ENCODE measurements at regions not wholly inside any gene's neighbourhood (a gene's known extent, or its start where the extent isn't known, plus 50 kb on each side); places are given as distances from the start of the nearest gene placed in this dataset.

- WGBS (ENCODE audit: insufficient coverage), result 82% methylated on average over 7 of the region's 8 CpGs
- Mint-ChIP-seq H3K9me3 (no peaks in the 10 kb centered on the region), H3K4me1 (peaks cover 8 to 23% (median 11%) of the 10 kb centered on the region in 3 donors), H3K4me3 (no peak overlapping the region), H3K27ac (no peak overlapping the region), H3K27me3 (no peaks in the 10 kb centered on the region), H3K36me3 (peaks cover 2% of the 10 kb centered on the region)
- ATAC-seq (replicated peaks in 1 of 4) (no peak), DNase-seq (no peak)
- no peak overlapping the region for H3K27ac ChIP-seq (ENCODE audit: low read length)
- H3K9me3 ChIP-seq, result no peaks in the 10 kb centered on the region
- peaks cover 0 to 3% of the 10 kb centered on the region in 2 experiments for H3K4me1 ChIP-seq (ENCODE audit: control insufficient read depth in 1 of 2, extremely low read depth in 1 of 2, insufficient read depth in 2 of 2, low read length in 2 of 2)
- CTCF ChIA-PET, result no interaction called here
- no peaks in the 10 kb centered on the region for H3K36me3 ChIP-seq (ENCODE audit: control insufficient read depth in 2 of 2, extremely low read depth in 1 of 2, insufficient read depth in 1 of 2, low read length in 1 of 2)
- H3K4me3 ChIP-seq (ENCODE audit: control insufficient read depth in 1 of 2, extremely low read depth in 1 of 2, low read length in 1 of 2), result no peak overlapping the region
- no peaks in the 10 kb centered on the region for H3K27me3 ChIP-seq (replicated peaks in 1 of 2; ENCODE audit: control insufficient read depth in 2 of 2, extremely low read depth in 1 of 2, insufficient read depth in 2 of 2, low read length in 1 of 2)
- POLR2A ChIA-PET, result no interaction called here
These were observed 385.0 kb downstream of the BCL11B start for GRCh38 chr14:98886982-98887381.

- POLR2A ChIA-PET, result no interaction called here
- Histone ChIP-seq H3K36me3 (ENCODE audit: control insufficient read depth in 2 of 2, extremely low read depth in 1 of 2, insufficient read depth in 1 of 2, low read length in 1 of 2) (no peaks in the 10 kb centered on the region), H3K9me3 (no peaks in the 10 kb centered on the region), H3K4me3 (ENCODE audit: control insufficient read depth in 1 of 2, extremely low read depth in 1 of 2, low read length in 1 of 2) (no peak overlapping the region), H3K4me1 (ENCODE audit: control insufficient read depth in 1 of 2, extremely low read depth in 1 of 2, insufficient read depth in 2 of 2, low read length in 2 of 2) (peaks cover 0 to 3% of the 10 kb centered on the region in 2 experiments), H3K27me3 (replicated peaks in 1 of 2; ENCODE audit: control insufficient read depth in 2 of 2, extremely low read depth in 1 of 2, insufficient read depth in 2 of 2, low read length in 1 of 2) (no peaks in the 10 kb centered on the region), H3K27ac (ENCODE audit: low read length) (no peak overlapping the region)
- Mint-ChIP-seq H3K36me3 (peaks cover 2% of the 10 kb centered on the region), H3K27me3 (no peaks in the 10 kb centered on the region), H3K4me1 (peaks cover 8 to 29% (median 11%) of the 10 kb centered on the region in 3 donors), H3K9me3 (no peaks in the 10 kb centered on the region), H3K27ac (peak overlapping the region in 1 of 2 donors; percentile 41), H3K4me3 (no peak overlapping the region)
- 86% methylated on average over 1 of the region's 3 CpGs for WGBS (ENCODE audit: insufficient coverage)
- DNase-seq (no peak), ATAC-seq (replicated peaks in 1 of 4) (no peak)
- CTCF ChIA-PET, result no interaction called here
These were observed 383.7 kb downstream of the BCL11B start for GRCh38 chr14:98888281-98888680.

DNA sequence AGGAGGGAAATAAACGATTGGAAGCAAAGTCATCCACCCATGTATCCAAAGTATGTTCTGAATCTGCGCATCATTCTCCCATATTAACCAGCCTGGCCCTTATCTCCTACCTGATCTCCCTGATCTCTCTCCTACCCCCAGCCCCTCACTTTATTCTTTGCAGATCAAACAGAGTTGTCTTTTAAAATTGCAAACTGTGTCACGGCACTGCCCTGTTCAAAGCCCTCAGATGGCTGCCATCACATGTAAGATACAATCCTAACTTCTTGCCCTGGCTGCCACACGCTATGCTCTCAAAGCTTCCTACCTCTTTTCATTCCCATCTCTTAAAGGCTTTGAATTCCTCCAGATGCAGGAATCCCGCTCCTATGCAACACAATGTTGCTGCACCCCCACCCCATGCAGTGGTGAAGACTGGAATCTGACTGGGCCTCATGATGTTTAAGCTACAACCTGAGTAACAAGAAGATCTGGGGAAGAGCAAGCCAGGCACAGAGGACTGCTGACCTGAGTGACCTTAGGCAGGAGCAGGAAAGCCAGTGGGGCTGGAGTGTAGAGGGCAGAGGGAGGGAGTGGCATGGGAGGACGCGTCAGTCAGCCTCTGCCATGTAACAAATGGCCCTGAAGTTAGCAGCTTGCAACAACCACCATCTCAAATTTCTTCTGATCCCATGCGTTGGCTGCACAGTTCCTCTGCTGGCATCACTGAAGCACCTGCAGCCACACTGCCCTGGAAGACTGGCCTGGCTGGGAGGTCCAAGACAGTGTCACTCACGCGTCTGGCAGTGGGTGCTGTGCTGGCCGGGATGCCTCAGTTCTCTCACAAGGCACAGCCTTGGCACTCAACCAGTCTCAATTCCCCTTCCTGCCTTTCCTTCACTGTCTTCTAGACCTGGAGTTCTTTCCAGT lies 382.8 kb downstream of the BCL11B start:
- Histone ChIP-seq H3K9me3 (no peaks in the 10 kb centered on the region), H3K36me3 (ENCODE audit: control insufficient read depth in 2 of 2, extremely low read depth in 1 of 2, insufficient read depth in 1 of 2, low read length in 1 of 2) (no peaks in the 10 kb centered on the region), H3K27ac (ENCODE audit: low read length) (no peak overlapping the region), H3K27me3 (replicated peaks in 1 of 2; ENCODE audit: control insufficient read depth in 2 of 2, extremely low read depth in 1 of 2, insufficient read depth in 2 of 2, low read length in 1 of 2) (no peaks in the 10 kb centered on the region), H3K4me3 (ENCODE audit: control insufficient read depth in 1 of 2, extremely low read depth in 1 of 2, low read length in 1 of 2) (no peak overlapping the region), H3K4me1 (ENCODE audit: control insufficient read depth in 1 of 2, extremely low read depth in 1 of 2, insufficient read depth in 2 of 2, low read length in 2 of 2) (peaks cover 0 to 3% of the 10 kb centered on the region in 2 experiments)
- ChIA-PET POLR2A (no interaction called here), CTCF (no interaction called here)
- no peak overlapping the region for H3K27ac Mint-ChIP-seq
- no peaks in the 10 kb centered on the region for H3K27me3 Mint-ChIP-seq
- WGBS (ENCODE audit: insufficient coverage), result 87% methylated on average over 6 of the region's 11 CpGs
- DNase-seq, result no peak
- H3K36me3 Mint-ChIP-seq, result no peaks in the 10 kb centered on the region
- ATAC-seq (replicated peaks in 1 of 4), result no peak
- H3K4me3 Mint-ChIP-seq, result no peak overlapping the region
- no peaks in the 10 kb centered on the region for H3K9me3 Mint-ChIP-seq
- H3K4me1 Mint-ChIP-seq, result peaks cover 8 to 29% (median 9%) of the 10 kb centered on the region in 3 donors

GRCh38 chr14:98889836-98890185 lies 382.2 kb downstream of the BCL11B start:
- Mint-ChIP-seq H3K27ac (no peak overlapping the region), H3K27me3 (no peaks in the 10 kb centered on the region), H3K36me3 (no peaks in the 10 kb centered on the region), H3K4me1 (peaks cover 8 to 29% (median 9%) of the 10 kb centered on the region in 3 donors), H3K9me3 (no peaks in the 10 kb centered on the region), H3K4me3 (no peak overlapping the region)
- Histone ChIP-seq H3K9me3 (no peaks in the 10 kb centered on the region), H3K4me3 (ENCODE audit: control insufficient read depth in 1 of 2, extremely low read depth in 1 of 2, low read length in 1 of 2) (no peak overlapping the region), H3K27ac (ENCODE audit: low read length) (no peak overlapping the region), H3K36me3 (ENCODE audit: control insufficient read depth in 2 of 2, extremely low read depth in 1 of 2, insufficient read depth in 1 of 2, low read length in 1 of 2) (no peaks in the 10 kb centered on the region), H3K4me1 (ENCODE audit: control insufficient read depth in 1 of 2, extremely low read depth in 1 of 2, insufficient read depth in 2 of 2, low read length in 2 of 2) (peaks cover 0 to 3% of the 10 kb centered on the region in 2 experiments), H3K27me3 (replicated peaks in 1 of 2; ENCODE audit: control insufficient read depth in 2 of 2, extremely low read depth in 1 of 2, insufficient read depth in 2 of 2, low read length in 1 of 2) (no peaks in the 10 kb centered on the region)
- DNase-seq (no peak), ATAC-seq (replicated peaks in 1 of 4) (no peak)
- POLR2A ChIA-PET, result no interaction called here
- CTCF ChIA-PET, result no interaction called here
- WGBS (ENCODE audit: insufficient coverage), result 89% methylated on average over 8 of the region's 8 CpGs

GRCh38 chr14:98890556-98891340 lies 381.2 kb downstream of the BCL11B start:
- POLR2A ChIA-PET, result no interaction called here
- ATAC-seq (replicated peaks in 1 of 4) (no peak), DNase-seq (no peak)
- H3K27me3 ChIP-seq (replicated peaks in 1 of 2; ENCODE audit: control insufficient read depth in 2 of 2, extremely low read depth in 1 of 2, insufficient read depth in 2 of 2, low read length in 1 of 2), result no peaks in the 10 kb centered on the region
- Mint-ChIP-seq H3K4me1 (peaks cover 8 to 23% (median 9%) of the 10 kb centered on the region in 3 donors), H3K9me3 (no peaks in the 10 kb centered on the region), H3K27me3 (no peaks in the 10 kb centered on the region), H3K27ac (no peak overlapping the region), H3K4me3 (no peak overlapping the region), H3K36me3 (no peaks in the 10 kb centered on the region)
- H3K4me3 ChIP-seq (ENCODE audit: control insufficient read depth in 1 of 2, extremely low read depth in 1 of 2, low read length in 1 of 2), result no peak overlapping the region
- H3K27ac ChIP-seq (ENCODE audit: low read length), result no peak overlapping the region
- 92% methylated on average over 7 of the region's 13 CpGs for WGBS (ENCODE audit: insufficient coverage)
- CTCF ChIA-PET, result no interaction called here
- no peaks in the 10 kb centered on the region for H3K9me3 ChIP-seq
- H3K36me3 ChIP-seq (ENCODE audit: control insufficient read depth in 2 of 2, extremely low read depth in 1 of 2, insufficient read depth in 1 of 2, low read length in 1 of 2), result no peaks in the 10 kb centered on the region
- peaks cover 0 to 3% of the 10 kb centered on the region in 2 experiments for H3K4me1 ChIP-seq (ENCODE audit: control insufficient read depth in 1 of 2, extremely low read depth in 1 of 2, insufficient read depth in 2 of 2, low read length in 2 of 2)

- POLR2A ChIA-PET, result interaction anchor here in 1 of 2 donors (0.6 kb wide), 1 partner anchor 32 kb away, joined by 3 read pairs; no protein-coding TSS in a partner anchor
- H3K27ac Mint-ChIP-seq, result no peak overlapping the region
- H3K27me3 ChIP-seq (replicated peaks in 1 of 2; ENCODE audit: control insufficient read depth in 2 of 2, extremely low read depth in 1 of 2, insufficient read depth in 2 of 2, low read length in 1 of 2), result no peaks in the 10 kb centered on the region
These were observed 378.3 kb downstream of the BCL11B start for GRCh38 chr14:98893675-98894074.

More at GRCh38 chr14:98893675-98894074, 378.3 kb downstream of the BCL11B start:
- no peaks in the 10 kb centered on the region for H3K36me3 Mint-ChIP-seq
- H3K4me1 ChIP-seq (ENCODE audit: control insufficient read depth in 1 of 2, extremely low read depth in 1 of 2, insufficient read depth in 2 of 2, low read length in 2 of 2), result peaks cover 0 to 3% of the 10 kb centered on the region in 2 experiments
- DNase-seq (no peak), ATAC-seq (replicated peaks in 1 of 4) (no peak)
- H3K36me3 ChIP-seq (ENCODE audit: control insufficient read depth in 2 of 2, extremely low read depth in 1 of 2, insufficient read depth in 1 of 2, low read length in 1 of 2), result no peaks in the 10 kb centered on the region
- CTCF ChIA-PET, result interaction anchor here in 1 of 2 donors (0.6 kb wide), 1 partner anchor 337 kb away, joined by 6 read pairs; no protein-coding TSS in a partner anchor
- H3K4me3 Mint-ChIP-seq, result no peak overlapping the region
- H3K4me3 ChIP-seq (ENCODE audit: control insufficient read depth in 1 of 2, extremely low read depth in 1 of 2, low read length in 1 of 2), result no peak overlapping the region
- H3K27me3 Mint-ChIP-seq, result no peaks in the 10 kb centered on the region
- no peaks in the 10 kb centered on the region for H3K9me3 Mint-ChIP-seq
- no peaks in the 10 kb centered on the region for H3K9me3 ChIP-seq
- no peak overlapping the region for H3K27ac ChIP-seq (ENCODE audit: low read length)
- H3K4me1 Mint-ChIP-seq, result peaks cover 5 to 12% (median 6%) of the 10 kb centered on the region in 3 donors
